ENCODE measurements at regions not wholly inside any gene's neighbourhood (a gene's known extent, or its start where the extent isn't known, plus 50 kb on each side); places are given as distances from the start of the nearest gene placed in this dataset.

- no peak overlapping the region for H3K27ac ChIP-seq (ENCODE audit: low read depth, low read length, poor library complexity, severe bottlenecking)
These were observed 99.6 kb upstream of the TMEM170B start for GRCh38 chr6:11437824-11438459.

GRCh38 chr6:11436508-11437096, 100.9 kb upstream of the TMEM170B start:
- Histone ChIP-seq H3K9me3 (ENCODE audit: low read length) (no peaks in the 10 kb centered on the region), H3K79me2 (ENCODE audit: insufficient read depth, low read length) (no peaks in the 10 kb centered on the region), H3F3A (ENCODE audit: insufficient read depth, low read length) (no peaks in the 10 kb centered on the region), H3K4me3 (ENCODE audit: low read depth, low read length, poor library complexity, severe bottlenecking) (no peak overlapping the region), H3K4me1 (ENCODE audit: insufficient read depth, low read length, severe bottlenecking) (no peaks in the 10 kb centered on the region), H4K20me1 (ENCODE audit: insufficient read depth, low read length) (no peaks in the 10 kb centered on the region), H3K27me3 (ENCODE audit: insufficient read depth, low read length) (no peaks in the 10 kb centered on the region), H3K36me3 (ENCODE audit: insufficient read depth, low read length) (no peaks in the 10 kb centered on the region), H2AFZ (ENCODE audit: low read length) (no peak overlapping the region), H3K27ac (ENCODE audit: low read depth, low read length, poor library complexity, severe bottlenecking) (no peak overlapping the region), H3K4me2 (ENCODE audit: low read length) (no peak overlapping the region), H3K9ac (ENCODE audit: low read length) (no peak overlapping the region), H3K9me2 (ENCODE audit: low read depth, low read length) (no peaks in the 10 kb centered on the region)
- TF ChIP-seq EZH2 (IDR thresholded peaks at IDR 0.05; ENCODE audit: borderline replicate concordance, low read length) (no peak), CTCF (IDR thresholded peaks at IDR 0.05; ENCODE audit: low read length) (no peak)

More at GRCh38 chr6:11437824-11438459, 99.6 kb upstream of the TMEM170B start:
- Histone ChIP-seq H3K9me2 (ENCODE audit: low read depth, low read length) (no peaks in the 10 kb centered on the region), H2AFZ (ENCODE audit: low read length) (no peak overlapping the region), H4K20me1 (ENCODE audit: insufficient read depth, low read length) (no peaks in the 10 kb centered on the region), H3F3A (ENCODE audit: insufficient read depth, low read length) (no peaks in the 10 kb centered on the region), H3K36me3 (ENCODE audit: insufficient read depth, low read length) (no peaks in the 10 kb centered on the region), H3K4me1 (ENCODE audit: insufficient read depth, low read length, severe bottlenecking) (no peaks in the 10 kb centered on the region), H3K27me3 (ENCODE audit: insufficient read depth, low read length) (no peaks in the 10 kb centered on the region), H3K4me3 (ENCODE audit: low read depth, low read length, poor library complexity, severe bottlenecking) (no peak overlapping the region), H3K9me3 (ENCODE audit: low read length) (no peaks in the 10 kb centered on the region), H3K9ac (ENCODE audit: low read length) (no peak overlapping the region), H3K79me2 (ENCODE audit: insufficient read depth, low read length) (no peaks in the 10 kb centered on the region), H3K4me2 (ENCODE audit: low read length) (no peak overlapping the region)
- TF ChIP-seq EZH2 (IDR thresholded peaks at IDR 0.05; ENCODE audit: borderline replicate concordance, low read length) = no peak
- no peak for TF ChIP-seq CTCF (IDR thresholded peaks at IDR 0.05; ENCODE audit: low read length)

GRCh38 chr6:11434565-11435326, 102.8 kb upstream of the TMEM170B start:
- no peaks in the 10 kb centered on the region for H3K9me2 ChIP-seq (ENCODE audit: low read depth, low read length)
- TF ChIP-seq EZH2 (IDR thresholded peaks at IDR 0.05; ENCODE audit: borderline replicate concordance, low read length) (no peak), CTCF (IDR thresholded peaks at IDR 0.05; ENCODE audit: low read length) (no peak)
- no peak overlapping the region for H3K27ac ChIP-seq (ENCODE audit: low read depth, low read length, poor library complexity, severe bottlenecking)
- H3K27me3 ChIP-seq (ENCODE audit: insufficient read depth, low read length) = no peaks in the 10 kb centered on the region
- no peaks in the 10 kb centered on the region for H3K4me1 ChIP-seq (ENCODE audit: insufficient read depth, low read length, severe bottlenecking)
- no peaks in the 10 kb centered on the region for H3K79me2 ChIP-seq (ENCODE audit: insufficient read depth, low read length)
- H4K20me1 ChIP-seq (ENCODE audit: insufficient read depth, low read length) = no peaks in the 10 kb centered on the region
- H3K4me2 ChIP-seq (ENCODE audit: low read length) = no peak overlapping the region
- no peak overlapping the region for H3K4me3 ChIP-seq (ENCODE audit: low read depth, low read length, poor library complexity, severe bottlenecking)
- no peak overlapping the region for H3K9ac ChIP-seq (ENCODE audit: low read length)
- H3F3A ChIP-seq (ENCODE audit: insufficient read depth, low read length) = no peaks in the 10 kb centered on the region
- H2AFZ ChIP-seq (ENCODE audit: low read length) = no peak overlapping the region
- H3K36me3 ChIP-seq (ENCODE audit: insufficient read depth, low read length) = no peaks in the 10 kb centered on the region
- H3K9me3 ChIP-seq (ENCODE audit: low read length) = no peaks in the 10 kb centered on the region
